Thoracic aorta (tissue), 2 donors: ENCODE measurements at regions not wholly inside any gene's neighbourhood (a gene's known extent, or its start where the extent isn't known, plus 50 kb on each side); places are given as distances from the start of the nearest gene placed in this dataset.

Source experiments
- ATAC-seq: fragments of 150-250 bp; one replicate; pipeline ENCODE4 v1.8.0; 2017; ENCODE audit warnings: low read depth; ENCODE audit not compliant: insufficient number of reproducible peaks, low FRiP score
- DNase-seq: peaks from one replicate; pipeline ENCODE4 v3.0.0-alpha.2; 2020; ENCODE audit warnings: low spot score
- H3K27ac ChIP-seq, 2 donors: fragments of 200-600 bp; sonication (generic); 1 replicate in 1 of 2; 2 replicates in 1 of 2; pipeline ENCODE4 v1.5.1; 2016; ENCODE audit warnings: mild to moderate bottlenecking in 2 of 2, moderate library complexity in 2 of 2
- H3K27me3 ChIP-seq: fragments of 200-600 bp; sonication (generic); replicated peaks from 2 replicates; pipeline ENCODE4 v1.6.0; 2016; ENCODE audit warnings: mild to moderate bottlenecking; ENCODE audit not compliant: insufficient read depth
- H3K36me3 ChIP-seq: fragments of 200-600 bp; sonication (generic); one replicate; pipeline ENCODE4 v1.5.1; 2016
- H3K4me1 ChIP-seq, 2 donors: fragments of 200-600 bp; sonication (generic); 1 replicate in 1 of 2; 2 replicates in 1 of 2; pipeline versions ENCODE4 v1.5.1 to v1.6.0; 2016; ENCODE audit warnings: low read depth in 2 of 2, mild to moderate bottlenecking in 1 of 2; ENCODE audit not compliant: control insufficient read depth in 1 of 2
- H3K4me3 ChIP-seq: fragments of 200-600 bp; sonication (generic); 2 replicates; pipeline ENCODE4 v1.5.1; 2016; ENCODE audit warnings: mild to moderate bottlenecking
- H3K9me3 ChIP-seq: fragments of 200-600 bp; sonication (generic); 2 replicates; pipeline ENCODE4 v1.5.1; 2016
- TF ChIP-seq, protein P1 (sequence below): fragments of 200-600 bp; sonication (generic); IDR thresholded peaks from one replicate; pipeline ENCODE4 v1.5.1; 2019; ENCODE audit warnings: antibody characterized with exemption

DNA sequence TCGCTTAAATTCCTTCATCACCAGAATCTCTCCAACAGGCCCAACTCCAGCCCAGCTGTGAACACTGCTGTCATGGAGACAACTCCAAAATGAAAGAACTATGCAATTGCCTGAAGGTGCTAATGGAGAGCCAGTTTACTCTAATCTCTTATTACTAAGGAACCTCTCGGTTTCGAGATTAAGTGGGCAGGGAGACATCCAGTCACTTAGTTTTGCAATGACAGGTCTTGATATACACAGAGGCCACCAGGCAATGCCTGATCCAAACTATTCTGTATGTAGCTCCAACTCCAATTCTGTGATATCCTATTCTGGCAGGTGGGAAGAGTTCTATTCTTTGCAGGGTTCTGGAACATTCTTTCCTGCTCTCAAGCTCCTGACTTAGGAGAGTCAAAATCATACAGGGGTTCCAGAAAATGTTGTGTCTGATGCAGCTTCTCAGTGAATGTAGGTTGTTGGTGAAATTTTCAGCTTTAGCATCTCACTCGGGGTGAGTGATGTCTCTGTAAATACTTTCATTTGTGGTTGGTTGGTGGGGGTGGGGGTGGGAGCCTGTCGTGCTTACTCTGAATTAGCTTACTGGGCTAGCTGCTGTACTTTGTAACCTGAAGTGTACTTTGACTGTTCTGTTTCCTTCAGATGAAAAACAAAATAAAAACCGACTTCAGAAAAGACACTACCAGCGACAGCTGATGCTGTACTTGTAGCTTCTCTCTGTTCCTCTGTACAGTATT is 170.9 kb downstream of the PALM2AKAP2 start:
- TF ChIP-seq, protein P1, sequence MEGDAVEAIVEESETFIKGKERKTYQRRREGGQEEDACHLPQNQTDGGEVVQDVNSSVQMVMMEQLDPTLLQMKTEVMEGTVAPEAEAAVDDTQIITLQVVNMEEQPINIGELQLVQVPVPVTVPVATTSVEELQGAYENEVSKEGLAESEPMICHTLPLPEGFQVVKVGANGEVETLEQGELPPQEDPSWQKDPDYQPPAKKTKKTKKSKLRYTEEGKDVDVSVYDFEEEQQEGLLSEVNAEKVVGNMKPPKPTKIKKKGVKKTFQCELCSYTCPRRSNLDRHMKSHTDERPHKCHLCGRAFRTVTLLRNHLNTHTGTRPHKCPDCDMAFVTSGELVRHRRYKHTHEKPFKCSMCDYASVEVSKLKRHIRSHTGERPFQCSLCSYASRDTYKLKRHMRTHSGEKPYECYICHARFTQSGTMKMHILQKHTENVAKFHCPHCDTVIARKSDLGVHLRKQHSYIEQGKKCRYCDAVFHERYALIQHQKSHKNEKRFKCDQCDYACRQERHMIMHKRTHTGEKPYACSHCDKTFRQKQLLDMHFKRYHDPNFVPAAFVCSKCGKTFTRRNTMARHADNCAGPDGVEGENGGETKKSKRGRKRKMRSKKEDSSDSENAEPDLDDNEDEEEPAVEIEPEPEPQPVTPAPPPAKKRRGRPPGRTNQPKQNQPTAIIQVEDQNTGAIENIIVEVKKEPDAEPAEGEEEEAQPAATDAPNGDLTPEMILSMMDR, result no peak
- Histone ChIP-seq H3K27me3 (no peaks in the 10 kb centered on the region), H3K27ac (no peak overlapping the region), H3K36me3 (no peaks in the 10 kb centered on the region), H3K4me3 (no peak overlapping the region), H3K9me3 (no peaks in the 10 kb centered on the region), H3K4me1 (peaks cover under 1 to 9% of the 10 kb centered on the region in 2 donors)
- DNase-seq (no peak), ATAC-seq (no peak)

DNA sequence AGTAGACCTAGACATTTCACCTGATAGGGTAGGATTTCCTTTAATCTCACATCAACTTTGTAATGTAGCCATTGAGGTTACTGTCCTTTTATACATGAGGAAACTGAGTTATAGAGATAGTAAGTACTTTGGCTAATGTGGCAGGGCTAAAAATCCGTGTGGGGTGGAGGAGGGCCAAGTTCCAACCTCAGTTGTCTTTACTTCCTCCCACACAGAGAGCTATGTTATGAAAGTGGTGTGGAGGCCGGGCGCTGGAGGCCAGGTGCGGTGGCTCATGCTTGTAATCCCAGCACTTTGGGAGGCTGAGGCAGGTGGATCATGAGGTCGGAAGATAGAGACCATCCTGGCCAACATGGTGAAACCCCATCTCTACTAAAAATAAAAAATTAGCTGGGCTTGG is 173.3 kb downstream of the PALM2AKAP2 start:
- H3K27ac ChIP-seq, result no peak overlapping the region
- TF ChIP-seq, protein P1, result no peak
- H3K4me3 ChIP-seq, result no peak overlapping the region
- H3K36me3 ChIP-seq, result no peaks in the 10 kb centered on the region
- DNase-seq (no peak), ATAC-seq (no peak)
- peaks cover 9 to 34% of the 10 kb centered on the region in 2 donors for H3K4me1 ChIP-seq
- no peaks in the 10 kb centered on the region for H3K27me3 ChIP-seq
- no peaks in the 10 kb centered on the region for H3K9me3 ChIP-seq

DNA sequence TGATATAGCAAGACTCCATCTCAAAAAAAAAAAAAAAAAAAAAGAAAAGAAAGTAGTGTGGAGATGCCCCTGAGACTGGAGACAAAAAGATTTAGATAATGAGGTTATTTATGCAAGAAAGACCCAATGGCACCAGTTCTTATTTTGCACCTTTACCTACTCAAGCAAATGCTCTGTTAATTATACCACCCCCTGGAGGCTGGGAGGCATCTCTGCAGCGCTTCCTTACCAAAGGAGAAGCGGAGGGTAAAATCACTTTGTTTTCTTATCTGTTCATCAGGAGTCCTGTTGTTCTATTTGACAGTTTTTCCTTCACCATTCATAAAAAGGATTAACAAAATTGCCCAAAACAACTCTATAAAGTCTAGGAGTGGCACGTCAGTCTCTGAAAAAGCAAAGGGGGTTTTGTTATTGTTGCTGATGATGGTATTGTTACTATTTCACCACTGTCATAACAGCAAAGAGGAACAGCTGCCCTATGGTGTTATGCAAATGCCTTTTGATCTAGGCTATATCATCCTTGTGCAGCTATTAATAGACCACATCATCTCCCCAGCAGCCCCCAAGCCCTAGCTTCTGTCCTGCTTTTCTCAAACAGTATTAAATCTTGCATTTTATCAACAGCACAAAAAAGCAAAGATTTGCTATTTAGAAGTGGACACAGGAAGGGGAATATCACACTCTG is 174.0 kb downstream of the PALM2AKAP2 start:
- no peak for DNase-seq

DNA sequence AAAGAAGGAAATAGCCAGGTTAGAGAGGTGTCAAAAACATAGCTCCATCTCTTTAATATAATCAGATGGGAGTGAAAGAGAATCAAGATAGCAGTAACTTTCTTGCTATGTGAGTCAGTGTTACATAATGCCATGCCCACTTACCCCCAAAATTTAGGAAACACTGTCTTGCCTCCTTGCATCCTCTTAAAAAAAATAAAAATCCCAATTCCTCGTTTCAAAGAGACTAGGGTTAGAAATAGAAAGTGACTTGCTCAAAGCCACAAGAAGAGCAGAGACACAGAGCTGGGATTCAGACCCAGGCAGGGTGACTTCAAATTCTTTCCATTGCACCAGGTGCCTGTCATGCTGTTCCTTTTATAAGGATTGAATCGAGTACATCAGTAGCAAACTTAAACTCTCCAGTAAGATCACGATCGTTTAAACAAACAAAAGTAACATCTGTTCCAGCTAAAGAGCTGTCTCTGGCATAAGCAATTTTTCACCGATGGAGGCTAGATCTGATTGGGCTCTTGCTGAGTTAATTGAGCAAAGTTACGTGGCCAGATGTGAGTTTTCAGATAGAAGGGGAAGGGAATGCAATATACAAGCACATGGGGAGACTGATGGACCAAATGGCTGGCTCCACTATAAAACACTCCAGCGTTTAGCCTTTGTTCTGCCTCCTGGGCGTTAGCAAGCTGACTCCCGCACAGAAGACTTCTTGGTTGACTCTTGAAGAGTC is 176.9 kb downstream of the PALM2AKAP2 start:
- TF ChIP-seq, protein P1, result no peak
- H3K9me3 ChIP-seq, result no peaks in the 10 kb centered on the region
- peak overlapping the region; percentile 22 for H3K4me3 ChIP-seq
- no peak for DNase-seq
- peak overlapping the region in 1 of 2 donors; percentile 64 for H3K27ac ChIP-seq
- no peaks in the 10 kb centered on the region for H3K27me3 ChIP-seq
- peaks cover 9 to 34% of the 10 kb centered on the region in 2 donors for H3K4me1 ChIP-seq
- H3K36me3 ChIP-seq, result no peaks in the 10 kb centered on the region
- no peak for ATAC-seq

More for the DNA sequence above, 174.0 kb downstream of the PALM2AKAP2 start:
- H3K9me3 ChIP-seq, result no peaks in the 10 kb centered on the region
- H3K36me3 ChIP-seq, result no peaks in the 10 kb centered on the region
- no peak overlapping the region for H3K27ac ChIP-seq
- no peaks in the 10 kb centered on the region for H3K27me3 ChIP-seq
- H3K4me1 ChIP-seq, result peaks cover 9 to 34% of the 10 kb centered on the region in 2 donors
- TF ChIP-seq, protein P1, result no peak
- H3K4me3 ChIP-seq, result no peak overlapping the region
- no peak for ATAC-seq

DNA sequence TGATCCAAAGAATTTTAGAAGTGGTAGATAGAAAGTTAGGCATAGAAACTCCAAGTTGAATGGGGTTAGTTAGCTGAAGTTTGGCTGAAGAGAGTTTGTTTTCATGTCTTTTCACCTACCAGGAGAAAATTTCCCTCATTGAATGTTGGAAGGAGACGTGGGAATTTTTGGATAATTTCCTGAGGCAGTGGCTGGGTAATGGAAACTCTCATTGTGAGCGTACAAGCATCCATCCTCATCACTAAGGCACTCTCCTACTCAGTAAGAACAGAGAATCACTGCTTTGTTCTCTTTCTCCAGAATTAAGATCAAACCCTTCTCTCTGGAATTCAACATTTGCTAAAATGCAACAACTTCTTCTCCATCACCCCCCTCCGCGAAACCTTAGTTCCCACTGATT is 179.7 kb downstream of the PALM2AKAP2 start:
- TF ChIP-seq, protein P1, result no peak
- H3K4me3 ChIP-seq, result no peak overlapping the region
- no peaks in the 10 kb centered on the region for H3K9me3 ChIP-seq
- H3K36me3 ChIP-seq, result no peaks in the 10 kb centered on the region
- ATAC-seq (no peak), DNase-seq (no peak)
- H3K27ac ChIP-seq, result no peak overlapping the region
- H3K4me1 ChIP-seq, result peaks cover 9 to 34% of the 10 kb centered on the region in 2 donors
- H3K27me3 ChIP-seq, result no peaks in the 10 kb centered on the region
